Thyroid gland (tissue), 4 donors: ENCODE measurements at regions not wholly inside any gene's neighbourhood (a gene's known extent, or its start where the extent isn't known, plus 50 kb on each side); places are given as distances from the start of the nearest gene placed in this dataset.

Source experiments
- DNase-seq, 2 donors: peaks; one replicate each; pipeline ENCODE4 v3.0.0-alpha.2; 2019
- H3K27ac ChIP-seq, 3 donors: fragments of 200-600 bp; sonication (generic); 1 replicate in 2 of 3; 2 replicates in 1 of 3; pipeline ENCODE4 v1.5.1; 2016 to 2019; ENCODE audit warnings: mild to moderate bottlenecking in 1 of 3, moderate library complexity in 1 of 3
- H3K27me3 ChIP-seq: fragments of 200-600 bp; sonication (generic); one replicate; pipeline ENCODE4 v1.5.1; 2019
- H3K36me3 ChIP-seq, 2 donors: fragments of 200-600 bp; sonication (generic); one replicate each; pipeline ENCODE4 v1.5.1; 2016 to 2019
- H3K4me1 ChIP-seq, 2 donors: fragments of 200-600 bp; sonication (generic); one replicate each; pipeline ENCODE4 v1.5.1; 2017 to 2019
- H3K4me3 ChIP-seq, 3 donors: fragments of 200-600 bp; sonication (generic); replicated peaks in 1 of 3; 1 replicate in 2 of 3; 2 replicates in 1 of 3; pipeline ENCODE4 v1.5.1; 2016; ENCODE audit warnings: mild to moderate bottlenecking in 1 of 3
- H3K9me3 ChIP-seq: fragments of 200-600 bp; sonication (generic); one replicate; pipeline ENCODE4 v1.5.1; 2017
- CTCF ChIP-seq, 6 experiments: fragments of 200-600 bp in 3 of 6; fragments of 450-650 bp in 3 of 6; sonication (generic) in 3 of 6; IDR thresholded peaks; one replicate each; pipeline ENCODE4 v1.5.1; 2016 to 2019; ENCODE audit warnings: antibody characterized with exemption in 6 of 6, mild to moderate bottlenecking in 2 of 6, inconsistent platforms in 1 of 6, moderate library complexity in 1 of 6
- POLR2A ChIP-seq, 2 donors: fragments of 450-650 bp; IDR thresholded peaks; one replicate each; pipeline ENCODE4 v1.6.1; 2017; ENCODE audit warnings: antibody characterized with exemption in 2 of 2, mild to moderate bottlenecking in 2 of 2, moderate library complexity in 1 of 2
- WGBS, 2 donors: methylation state at CpG; one replicate each; pipeline ENCODE4 v1.1.5; 2017; 5-methylcytosine and 5-hydroxymethylcytosine counted together
- intact Hi-C: fragments of 100-400 bp; cut with DNase I; formaldehyde crosslinking; loops from one replicate; pipeline ENCODE4 v1.15.1; 2023

DNA sequence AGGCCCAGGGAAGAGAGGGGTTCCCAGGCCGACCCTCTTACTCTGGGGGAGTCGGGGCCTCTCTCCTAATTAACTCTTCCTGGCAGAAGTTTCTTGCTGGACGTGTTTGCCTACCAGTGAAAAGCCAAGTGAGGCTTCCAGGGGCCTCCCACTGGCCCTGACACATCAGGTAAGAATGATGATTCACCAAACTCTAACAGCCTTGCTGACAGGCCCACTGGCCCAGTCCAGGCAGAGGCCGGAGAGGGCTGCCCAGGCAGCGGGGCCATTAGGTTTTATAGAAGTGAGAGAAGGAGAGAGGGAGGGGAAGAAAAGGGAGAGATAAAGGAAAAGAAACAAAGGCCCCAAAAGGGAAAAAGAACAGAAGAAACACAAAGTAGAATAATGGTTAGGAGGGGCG is 50.8 kb upstream of the FOXE1 start:
- H3K4me3 ChIP-seq: no peak overlapping the region
- no peaks in the 10 kb centered on the region for H3K9me3 ChIP-seq
- TF ChIP-seq CTCF (IDR thresholded peaks at IDR 0.05): no peak
- no peak for TF ChIP-seq POLR2A (IDR thresholded peaks at IDR 0.05)
- peaks cover 18 to 23% of the 10 kb centered on the region in 2 donors for H3K4me1 ChIP-seq
- 74 to 86% methylated on average over 6 of the region's 6 CpGs for WGBS, 2 donors
- H3K27me3 ChIP-seq: no peaks in the 10 kb centered on the region
- intact Hi-C loops: no loop called here
- peak overlapping the region; percentile 63 to 86 (median 69) for H3K27ac ChIP-seq
- H3K36me3 ChIP-seq: no peaks in the 10 kb centered on the region
- no peak for DNase-seq

DNA sequence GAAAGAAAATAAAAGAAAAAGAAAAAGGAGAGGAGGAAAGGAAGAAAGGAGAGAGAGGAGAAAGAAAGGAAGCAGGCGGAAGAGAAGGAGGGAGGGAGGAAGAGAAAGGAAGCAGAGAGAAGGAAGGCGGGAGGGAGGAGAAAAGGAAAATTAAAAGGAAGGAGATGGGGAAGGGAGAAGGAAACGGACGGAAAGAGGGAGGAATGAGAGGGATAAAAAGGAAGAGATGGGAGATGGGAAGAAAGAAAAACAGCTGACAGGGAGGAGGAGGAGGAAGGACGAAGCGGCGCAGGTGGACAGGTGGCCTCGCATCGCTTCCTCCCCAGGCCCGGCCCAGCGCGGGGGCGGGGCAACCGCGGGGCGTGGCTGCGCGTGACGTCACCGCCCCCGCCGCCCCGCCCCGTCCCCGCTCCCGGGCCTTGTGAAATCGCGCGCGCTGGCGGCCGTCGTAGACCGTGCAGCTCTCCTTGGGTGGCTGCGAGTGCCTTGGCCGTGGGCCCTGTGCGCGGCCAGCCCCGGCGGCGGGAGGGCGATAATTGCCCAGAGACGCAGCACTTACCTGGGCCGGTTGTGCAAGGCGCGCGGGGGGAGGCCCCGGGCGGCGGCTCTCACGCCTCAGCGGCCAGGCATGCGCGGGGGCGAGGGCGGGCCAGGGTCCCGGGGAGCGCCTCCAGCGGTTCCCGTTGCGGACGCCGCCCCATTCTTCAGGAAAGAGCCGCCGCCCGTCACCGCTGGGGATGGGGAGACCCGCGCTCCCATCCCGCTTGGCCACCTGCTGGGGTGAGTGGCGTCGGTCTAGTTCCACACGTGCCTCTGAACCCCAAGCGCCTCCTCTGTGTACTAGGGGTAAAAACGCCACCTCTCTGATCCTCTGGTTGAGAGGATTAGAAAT is 49.6 kb upstream of the FOXE1 start:
- peak; percentile 98 for DNase-seq
- intact Hi-C loops: no loop called here
- H3K27me3 ChIP-seq: no peaks in the 10 kb centered on the region
- WGBS, 2 donors: 2% methylated on average over 30 to 61 of the region's 75 CpGs
- peak overlapping the region; percentile 69 to 86 (median 76) for H3K27ac ChIP-seq
- TF ChIP-seq POLR2A (IDR thresholded peaks at IDR 0.05) (peak in 1 of 2 donors; percentile 79), CTCF (IDR thresholded peaks at IDR 0.05) (peak in 5 of 6 experiments; percentile 15 to 62 (median 35))
- peaks cover 15 to 17% of the 10 kb centered on the region in 2 donors for H3K4me1 ChIP-seq
- H3K4me3 ChIP-seq: peak overlapping the region in 1 of 3 donors; percentile 14
- no peaks in the 10 kb centered on the region for H3K36me3 ChIP-seq
- H3K9me3 ChIP-seq: no peaks in the 10 kb centered on the region
